ENCODE measurements at regions not wholly inside any gene's neighbourhood (a gene's known extent, or its start where the extent isn't known, plus 50 kb on each side); places are given as distances from the start of the nearest gene placed in this dataset.

GRCh38 chr12:68495336-68496070 lies 115.2 kb upstream of the RAP1B start:
- DNase-seq = no peak
- intact Hi-C loops (cut with DNase I) = loop anchor here (5.0 kb wide), 1 partner anchor 37 kb away; no protein-coding TSS in a partner anchor
- no peak for ATAC-seq (ENCODE audit: low FRiP score)
- Histone ChIP-seq H3K27me3 (ENCODE audit: control insufficient read depth in 1 of 2, insufficient read depth in 2 of 2, low read length in 1 of 2) (no peaks in the 10 kb centered on the region), H3K4me3 (ENCODE audit: low read length in 2 of 2) (no peak overlapping the region), H3K9me3 (ENCODE audit: control insufficient read depth, low read length) (no peaks in the 10 kb centered on the region), H3K36me3 (ENCODE audit: control insufficient read depth in 1 of 2, insufficient read depth in 2 of 2, low read length in 1 of 2) (no peaks in the 10 kb centered on the region), H3K27ac (ENCODE audit: low read depth in 1 of 2, low read length in 2 of 2) (no peak overlapping the region), H3K4me1 (ENCODE audit: control insufficient read depth in 1 of 2, insufficient read depth in 2 of 2, low read length in 2 of 2) (peaks cover 0 to 2% of the 10 kb centered on the region in 2 donors)
- 46 to 48% methylated on average over 3 of the region's 3 CpGs for WGBS, 2 donors

- intact Hi-C loops (cut with DNase I) = loop anchor here (5.0 kb wide), 1 partner anchor 35 kb away; no protein-coding TSS in a partner anchor
- peaks cover 0 to 2% of the 10 kb centered on the region in 2 donors for H3K4me1 ChIP-seq (ENCODE audit: control insufficient read depth in 1 of 2, insufficient read depth in 2 of 2, low read length in 2 of 2)
- H3K27me3 ChIP-seq (ENCODE audit: control insufficient read depth in 1 of 2, insufficient read depth in 2 of 2, low read length in 1 of 2) = no peaks in the 10 kb centered on the region
- H3K27ac ChIP-seq (ENCODE audit: low read depth in 1 of 2, low read length in 2 of 2) = peak overlapping the region in 1 of 2 donors; percentile 5
- H3K9me3 ChIP-seq (ENCODE audit: control insufficient read depth, low read length) = no peaks in the 10 kb centered on the region
- no peak overlapping the region for H3K4me3 ChIP-seq (ENCODE audit: low read length in 2 of 2)
- whole genome bisulfite sequencing, 2 donors = 60 to 72% methylated on average over 4 of the region's 4 CpGs
- DNase-seq = no peak
- ATAC-seq (ENCODE audit: low FRiP score) = no peak
- H3K36me3 ChIP-seq (ENCODE audit: control insufficient read depth in 1 of 2, insufficient read depth in 2 of 2, low read length in 1 of 2) = no peaks in the 10 kb centered on the region
These were observed 113.6 kb upstream of the RAP1B start for GRCh38 chr12:68497107-68497506.

GRCh38 chr12:68497702-68498101 lies 113.0 kb upstream of the RAP1B start:
- Histone ChIP-seq H3K27me3 (ENCODE audit: control insufficient read depth in 1 of 2, insufficient read depth in 2 of 2, low read length in 1 of 2) (no peaks in the 10 kb centered on the region), H3K4me3 (ENCODE audit: low read length in 2 of 2) (no peak overlapping the region), H3K4me1 (ENCODE audit: control insufficient read depth in 1 of 2, insufficient read depth in 2 of 2, low read length in 2 of 2) (peaks cover 0 to 2% of the 10 kb centered on the region in 2 donors), H3K9me3 (ENCODE audit: control insufficient read depth, low read length) (no peaks in the 10 kb centered on the region), H3K27ac (ENCODE audit: low read depth in 1 of 2, low read length in 2 of 2) (no peak overlapping the region), H3K36me3 (ENCODE audit: control insufficient read depth in 1 of 2, insufficient read depth in 2 of 2, low read length in 1 of 2) (no peaks in the 10 kb centered on the region)
- 4 to 8% methylated on average over 3 of the region's 3 CpGs for WGBS, 2 donors
- DNase-seq (no peak), ATAC-seq (ENCODE audit: low FRiP score) (peak; percentile 46)
- intact Hi-C loops (cut with DNase I) = loop anchor here (5.0 kb wide), 1 partner anchor 35 kb away; no protein-coding TSS in a partner anchor

GRCh38 chr12:68498736-68499135 lies 112.0 kb upstream of the RAP1B start:
- no peak overlapping the region for H3K27ac ChIP-seq (ENCODE audit: low read depth in 1 of 2, low read length in 2 of 2)
- ATAC-seq (ENCODE audit: low FRiP score) = no peak
- no peaks in the 10 kb centered on the region for H3K27me3 ChIP-seq (ENCODE audit: control insufficient read depth in 1 of 2, insufficient read depth in 2 of 2, low read length in 1 of 2)
- H3K9me3 ChIP-seq (ENCODE audit: control insufficient read depth, low read length) = no peaks in the 10 kb centered on the region
- 89 to 98% methylated on average over 4 of the region's 4 CpGs for WGBS, 2 donors
- H3K4me1 ChIP-seq (ENCODE audit: control insufficient read depth in 1 of 2, insufficient read depth in 2 of 2, low read length in 2 of 2) = peaks cover 0 to 2% of the 10 kb centered on the region in 2 donors
- intact Hi-C loops (cut with DNase I) = loop anchor here (5.0 kb wide), 1 partner anchor 34 kb away; no protein-coding TSS in a partner anchor
- no peak for DNase-seq
- no peaks in the 10 kb centered on the region for H3K36me3 ChIP-seq (ENCODE audit: control insufficient read depth in 1 of 2, insufficient read depth in 2 of 2, low read length in 1 of 2)
- no peak overlapping the region for H3K4me3 ChIP-seq (ENCODE audit: low read length in 2 of 2)

GRCh38 chr12:68499616-68500015 lies 111.1 kb upstream of the RAP1B start:
- Histone ChIP-seq H3K4me1 (ENCODE audit: control insufficient read depth in 1 of 2, insufficient read depth in 2 of 2, low read length in 2 of 2) (peaks cover 0 to 2% of the 10 kb centered on the region in 2 donors), H3K27ac (ENCODE audit: low read depth in 1 of 2, low read length in 2 of 2) (no peak overlapping the region), H3K9me3 (ENCODE audit: control insufficient read depth, low read length) (no peaks in the 10 kb centered on the region), H3K4me3 (ENCODE audit: low read length in 2 of 2) (no peak overlapping the region), H3K36me3 (ENCODE audit: control insufficient read depth in 1 of 2, insufficient read depth in 2 of 2, low read length in 1 of 2) (no peaks in the 10 kb centered on the region), H3K27me3 (ENCODE audit: control insufficient read depth in 1 of 2, insufficient read depth in 2 of 2, low read length in 1 of 2) (no peaks in the 10 kb centered on the region)
- intact Hi-C loops (cut with DNase I) = loop anchor here (5.0 kb wide), 1 partner anchor 33 kb away; no protein-coding TSS in a partner anchor
- ATAC-seq (ENCODE audit: low FRiP score) (no peak), DNase-seq (no peak)
- WGBS, 2 donors = 80 to 85% methylated on average over 1 of the region's 1 CpG

- no peaks in the 10 kb centered on the region for H3K9me3 ChIP-seq (ENCODE audit: control insufficient read depth, low read length)
- ATAC-seq (ENCODE audit: low FRiP score) (no peak), DNase-seq (no peak)
- H3K4me1 ChIP-seq (ENCODE audit: control insufficient read depth in 1 of 2, insufficient read depth in 2 of 2, low read length in 2 of 2) = peaks cover 0 to 2% of the 10 kb centered on the region in 2 donors
- H3K4me3 ChIP-seq (ENCODE audit: low read length in 2 of 2) = no peak overlapping the region
- H3K27me3 ChIP-seq (ENCODE audit: control insufficient read depth in 1 of 2, insufficient read depth in 2 of 2, low read length in 1 of 2) = no peaks in the 10 kb centered on the region
- WGBS, 2 donors = 56 to 70% methylated on average over 3 of the region's 3 CpGs
- intact Hi-C loops (cut with DNase I) = no loop called here
- H3K27ac ChIP-seq (ENCODE audit: low read depth in 1 of 2, low read length in 2 of 2) = no peak overlapping the region
- no peaks in the 10 kb centered on the region for H3K36me3 ChIP-seq (ENCODE audit: control insufficient read depth in 1 of 2, insufficient read depth in 2 of 2, low read length in 1 of 2)
These were observed 109.5 kb upstream of the RAP1B start for GRCh38 chr12:68501226-68501625.

GRCh38 chr12:68505970-68506369 lies 104.7 kb upstream of the RAP1B start:
- no peaks in the 10 kb centered on the region for H3K36me3 ChIP-seq (ENCODE audit: control insufficient read depth in 1 of 2, insufficient read depth in 2 of 2, low read length in 1 of 2)
- H3K27me3 ChIP-seq (ENCODE audit: control insufficient read depth in 1 of 2, insufficient read depth in 2 of 2, low read length in 1 of 2) = no peaks in the 10 kb centered on the region
- intact Hi-C loops (cut with DNase I) = no loop called here
- whole genome bisulfite sequencing, 2 donors = 17 to 27% methylated on average over 1 of the region's 1 CpG
- ATAC-seq (ENCODE audit: low FRiP score) (no peak), DNase-seq (no peak)
- no peaks in the 10 kb centered on the region for H3K9me3 ChIP-seq (ENCODE audit: control insufficient read depth, low read length)
- H3K4me3 ChIP-seq (ENCODE audit: low read length in 2 of 2) = no peak overlapping the region
- H3K27ac ChIP-seq (ENCODE audit: low read depth in 1 of 2, low read length in 2 of 2) = no peak overlapping the region
- H3K4me1 ChIP-seq (ENCODE audit: control insufficient read depth in 1 of 2, insufficient read depth in 2 of 2, low read length in 2 of 2) = no peaks in the 10 kb centered on the region

- 78 to 92% methylated on average over 4 of the region's 4 CpGs for WGBS, 2 donors
- DNase-seq (no peak), ATAC-seq (ENCODE audit: low FRiP score) (no peak)
- Histone ChIP-seq H3K9me3 (ENCODE audit: control insufficient read depth, low read length) (no peaks in the 10 kb centered on the region), H3K27ac (ENCODE audit: low read depth in 1 of 2, low read length in 2 of 2) (no peak overlapping the region), H3K36me3 (ENCODE audit: control insufficient read depth in 1 of 2, insufficient read depth in 2 of 2, low read length in 1 of 2) (no peaks in the 10 kb centered on the region), H3K27me3 (ENCODE audit: control insufficient read depth in 1 of 2, insufficient read depth in 2 of 2, low read length in 1 of 2) (no peaks in the 10 kb centered on the region), H3K4me1 (ENCODE audit: control insufficient read depth in 1 of 2, insufficient read depth in 2 of 2, low read length in 2 of 2) (no peaks in the 10 kb centered on the region), H3K4me3 (ENCODE audit: low read length in 2 of 2) (no peak overlapping the region)
- intact Hi-C loops (cut with DNase I) = no loop called here
These were observed 104.1 kb upstream of the RAP1B start for GRCh38 chr12:68506619-68507018.

GRCh38 chr12:68507657-68508056 lies 103.0 kb upstream of the RAP1B start:
- DNase-seq (no peak), ATAC-seq (ENCODE audit: low FRiP score) (no peak)
- H3K9me3 ChIP-seq (ENCODE audit: control insufficient read depth, low read length) = no peaks in the 10 kb centered on the region
- H3K27me3 ChIP-seq (ENCODE audit: control insufficient read depth in 1 of 2, insufficient read depth in 2 of 2, low read length in 1 of 2) = no peaks in the 10 kb centered on the region
- no peaks in the 10 kb centered on the region for H3K36me3 ChIP-seq (ENCODE audit: control insufficient read depth in 1 of 2, insufficient read depth in 2 of 2, low read length in 1 of 2)
- no peak overlapping the region for H3K27ac ChIP-seq (ENCODE audit: low read depth in 1 of 2, low read length in 2 of 2)
- 95 to 97% methylated on average over 3 of the region's 3 CpGs for whole genome bisulfite sequencing, 2 donors
- no peaks in the 10 kb centered on the region for H3K4me1 ChIP-seq (ENCODE audit: control insufficient read depth in 1 of 2, insufficient read depth in 2 of 2, low read length in 2 of 2)
- intact Hi-C loops (cut with DNase I) = no loop called here
- no peak overlapping the region for H3K4me3 ChIP-seq (ENCODE audit: low read length in 2 of 2)
